Activated CD4-positive, alpha-beta T cell treated with anti-CD3 and anti-CD28 coated beads, Interleukin-2, amount 10 ng/mL, durations not matched to agents 7 days and 5 days (primary cell): ENCODE measurements at regions not wholly inside any gene's neighbourhood (a gene's known extent, or its start where the extent isn't known, plus 50 kb on each side); places are given as distances from the start of the nearest gene placed in this dataset.
"Not testable (repeated sequence)": the region's sequence is repeated elsewhere in the genome, so short reads cannot be mapped to it uniquely, and the experiment has no call there.

Experiments used
- CTCF ChIA-PET: fragments of 350-600 bp; sonication (Branson Sonifier 250); formaldehyde crosslinking; loops from one replicate; lab custom pipeline; 2021; ENCODE audit warnings: antibody characterized with exemption; lab: Charles Lee
- POLR2A ChIA-PET: fragments of 350-600 bp; sonication (Branson Sonifier 250); formaldehyde crosslinking; loops from one replicate; lab custom pipeline; 2021; ENCODE audit warnings: antibody characterized with exemption; lab: Charles Lee
- DNase-seq: peaks from one replicate; pipeline ENCODE4 v3.0.0-alpha.2; 2020
- H3K27ac Mint-ChIP-seq: one replicate; pipeline ENCODE4 v1.8.0; 2021; ENCODE audit warnings: mild to moderate bottlenecking, moderate library complexity, mixed read lengths
- H3K27me3 Mint-ChIP-seq: one replicate; pipeline ENCODE4 v1.8.0; 2021; ENCODE audit warnings: mixed read lengths
- H3K36me3 Mint-ChIP-seq: one replicate; pipeline ENCODE4 v1.8.0; 2021; ENCODE audit warnings: low read depth, mixed read lengths
- H3K4me1 Mint-ChIP-seq: one replicate; pipeline ENCODE4 v1.8.0; 2021; ENCODE audit warnings: mixed read lengths
- H3K4me3 Mint-ChIP-seq: one replicate; pipeline ENCODE4 v1.8.0; 2021; ENCODE audit warnings: mild to moderate bottlenecking, moderate library complexity, mixed read lengths
- H3K9me3 Mint-ChIP-seq: one replicate; pipeline ENCODE4 v1.8.0; 2021; ENCODE audit warnings: mixed read lengths

GRCh38 chr16:51271156-51271701, 120.2 kb upstream of the SALL1 start:
- no peak for DNase-seq
- no peaks in the 10 kb centered on the region for H3K9me3 Mint-ChIP-seq
- CTCF ChIA-PET = no interaction called here
- H3K36me3 Mint-ChIP-seq = no peaks in the 10 kb centered on the region
- no peak overlapping the region for H3K27ac Mint-ChIP-seq
- POLR2A ChIA-PET = no interaction called here
- no peaks in the 10 kb centered on the region for H3K4me1 Mint-ChIP-seq
- H3K27me3 Mint-ChIP-seq = no peaks in the 10 kb centered on the region
- no peak overlapping the region for H3K4me3 Mint-ChIP-seq

GRCh38 chr16:51268237-51268636, 117.2 kb upstream of the SALL1 start:
- H3K9me3 Mint-ChIP-seq = peaks cover 7% of the 10 kb centered on the region
- no peaks in the 10 kb centered on the region for H3K36me3 Mint-ChIP-seq
- no peak for DNase-seq
- ChIA-PET POLR2A (no interaction called here), CTCF (no interaction called here)
- H3K4me1 Mint-ChIP-seq = no peaks in the 10 kb centered on the region
- H3K27me3 Mint-ChIP-seq = no peaks in the 10 kb centered on the region
- no peak overlapping the region for H3K27ac Mint-ChIP-seq
- H3K4me3 Mint-ChIP-seq = no peak overlapping the region

- Mint-ChIP-seq H3K27me3 (no peaks in the 10 kb centered on the region), H3K27ac (no peak overlapping the region), H3K4me3 (no peak overlapping the region), H3K4me1 (no peaks in the 10 kb centered on the region), H3K9me3 (peaks cover 7% of the 10 kb centered on the region), H3K36me3 (no peaks in the 10 kb centered on the region)
- no peak for DNase-seq
- ChIA-PET POLR2A (no interaction called here), CTCF (no interaction called here)
Measured at GRCh38 chr16:51267681-51268080, 116.6 kb upstream of the SALL1 start.

GRCh38 chr16:51262428-51262827, 111.4 kb upstream of the SALL1 start:
- peaks cover 10% of the 10 kb centered on the region for H3K9me3 Mint-ChIP-seq
- CTCF ChIA-PET = no interaction called here
- H3K4me1 Mint-ChIP-seq = no peaks in the 10 kb centered on the region
- H3K4me3 Mint-ChIP-seq = no peak overlapping the region
- POLR2A ChIA-PET = no interaction called here
- H3K27me3 Mint-ChIP-seq = no peaks in the 10 kb centered on the region
- no peak for DNase-seq
- no peaks in the 10 kb centered on the region for H3K36me3 Mint-ChIP-seq
- H3K27ac Mint-ChIP-seq = no peak overlapping the region

- POLR2A ChIA-PET = no interaction called here
Measured at GRCh38 chr16:51261919-51262318, 110.8 kb upstream of the SALL1 start.

GRCh38 chr16:51255349-51255972, 104.4 kb upstream of the SALL1 start:
- H3K27ac Mint-ChIP-seq = no peak overlapping the region
- CTCF ChIA-PET = no interaction called here
- DNase-seq = no peak
- H3K9me3 Mint-ChIP-seq = peaks cover 14% of the 10 kb centered on the region
- POLR2A ChIA-PET = no interaction called here
- H3K4me3 Mint-ChIP-seq = no peak overlapping the region
- no peaks in the 10 kb centered on the region for H3K36me3 Mint-ChIP-seq
- no peaks in the 10 kb centered on the region for H3K4me1 Mint-ChIP-seq
- H3K27me3 Mint-ChIP-seq = no peaks in the 10 kb centered on the region

More at GRCh38 chr16:51261919-51262318, 110.8 kb upstream of the SALL1 start:
- CTCF ChIA-PET = no interaction called here
- H3K4me3 Mint-ChIP-seq = no peak overlapping the region
- H3K4me1 Mint-ChIP-seq = no peaks in the 10 kb centered on the region
- no peaks in the 10 kb centered on the region for H3K36me3 Mint-ChIP-seq
- H3K9me3 Mint-ChIP-seq = peaks cover 13% of the 10 kb centered on the region
- DNase-seq = no peak
- H3K27me3 Mint-ChIP-seq = no peaks in the 10 kb centered on the region
- no peak overlapping the region for H3K27ac Mint-ChIP-seq

GRCh38 chr16:51254390-51254789, 103.3 kb upstream of the SALL1 start:
- H3K4me1 Mint-ChIP-seq, DNase-seq, H3K27ac Mint-ChIP-seq, H3K4me3 Mint-ChIP-seq, CTCF ChIA-PET, POLR2A ChIA-PET, H3K36me3 Mint-ChIP-seq, H3K27me3 Mint-ChIP-seq: not testable (repeated sequence)
- H3K9me3 Mint-ChIP-seq = peaks cover 14% of the 10 kb centered on the region

GRCh38 chr16:51248217-51248616, 97.1 kb upstream of the SALL1 start:
- CTCF ChIA-PET = no interaction called here
- Mint-ChIP-seq H3K27ac (no peak overlapping the region), H3K27me3 (no peaks in the 10 kb centered on the region), H3K36me3 (no peaks in the 10 kb centered on the region), H3K9me3 (no peaks in the 10 kb centered on the region), H3K4me1 (no peaks in the 10 kb centered on the region), H3K4me3 (no peak overlapping the region)
- POLR2A ChIA-PET = no interaction called here
- DNase-seq = no peak

- no peaks in the 10 kb centered on the region for H3K9me3 Mint-ChIP-seq
- POLR2A ChIA-PET = no interaction called here
- DNase-seq = no peak
Measured at GRCh38 chr16:51245658-51245995, 94.6 kb upstream of the SALL1 start.

GRCh38 chr16:51244887-51245657, 94.0 kb upstream of the SALL1 start:
- ChIA-PET CTCF (no interaction called here), POLR2A (no interaction called here)
- H3K36me3 Mint-ChIP-seq = no peaks in the 10 kb centered on the region
- no peaks in the 10 kb centered on the region for H3K27me3 Mint-ChIP-seq
- no peak for DNase-seq
- no peaks in the 10 kb centered on the region for H3K4me1 Mint-ChIP-seq
- no peak overlapping the region for H3K27ac Mint-ChIP-seq
- no peak overlapping the region for H3K4me3 Mint-ChIP-seq
- no peaks in the 10 kb centered on the region for H3K9me3 Mint-ChIP-seq

More at GRCh38 chr16:51245658-51245995, 94.6 kb upstream of the SALL1 start:
- no peak overlapping the region for H3K4me3 Mint-ChIP-seq
- no peaks in the 10 kb centered on the region for H3K27me3 Mint-ChIP-seq
- H3K4me1 Mint-ChIP-seq = no peaks in the 10 kb centered on the region
- no peaks in the 10 kb centered on the region for H3K36me3 Mint-ChIP-seq
- CTCF ChIA-PET = no interaction called here
- no peak overlapping the region for H3K27ac Mint-ChIP-seq

- ChIA-PET CTCF (no interaction called here), POLR2A (no interaction called here)
- Mint-ChIP-seq H3K4me3 (no peak overlapping the region), H3K27ac (no peak overlapping the region), H3K4me1 (no peaks in the 10 kb centered on the region), H3K9me3 (no peaks in the 10 kb centered on the region), H3K27me3 (no peaks in the 10 kb centered on the region), H3K36me3 (no peaks in the 10 kb centered on the region)
- DNase-seq = no peak
Measured at GRCh38 chr16:51243936-51244436, 92.9 kb upstream of the SALL1 start.

GRCh38 chr16:51242296-51242994, 91.4 kb upstream of the SALL1 start:
- Mint-ChIP-seq H3K27me3 (no peaks in the 10 kb centered on the region), H3K4me1 (no peaks in the 10 kb centered on the region), H3K4me3 (no peak overlapping the region), H3K36me3 (no peaks in the 10 kb centered on the region), H3K27ac (no peak overlapping the region), H3K9me3 (no peaks in the 10 kb centered on the region)
- ChIA-PET POLR2A (no interaction called here), CTCF (no interaction called here)
- no peak for DNase-seq

- DNase-seq = no peak
- ChIA-PET POLR2A (no interaction called here), CTCF (no interaction called here)
- Mint-ChIP-seq H3K36me3 (no peaks in the 10 kb centered on the region), H3K9me3 (no peaks in the 10 kb centered on the region), H3K27ac (no peak overlapping the region), H3K4me3 (no peak overlapping the region), H3K27me3 (no peaks in the 10 kb centered on the region), H3K4me1 (no peaks in the 10 kb centered on the region)
Measured at GRCh38 chr16:51239196-51239595, 88.1 kb upstream of the SALL1 start.
